DND-41 (cell line): ENCODE measurements at regions not wholly inside any gene's neighbourhood (a gene's known extent, or its start where the extent isn't known, plus 50 kb on each side); places are given as distances from the start of the nearest gene placed in this dataset.

Experiments used
- CTCF ChIP-seq: IDR thresholded peaks from 2 replicates; pipeline ENCODE4 v1.5.1; 2012; ENCODE audit warnings: borderline replicate concordance, low read length, moderate library complexity, mild to moderate bottlenecking; ENCODE audit not compliant: poor library complexity, severe bottlenecking; ENCODE audit errors: extremely low read depth
- EZH2 ChIP-seq: IDR thresholded peaks from 3 replicates; pipeline ENCODE4 v1.6.1; 2012; ENCODE audit warnings: borderline replicate concordance, low read depth, mild to moderate bottlenecking, moderate library complexity, low read length, inconsistent platforms; ENCODE audit not compliant: severe bottlenecking

GRCh38 chr11:24293964-24294363, 202.9 kb upstream of the LUZP2 start:
- TF ChIP-seq EZH2 (no peak), CTCF (no peak)
